ENCODE measurements at regions not wholly inside any gene's neighbourhood (a gene's known extent, or its start where the extent isn't known, plus 50 kb on each side); places are given as distances from the start of the nearest gene placed in this dataset.

- Histone ChIP-seq H4K20me1 (ENCODE audit: control insufficient read depth, insufficient read depth, low read length, poor library complexity, severe bottlenecking) (no peaks in the 10 kb centered on the region), H3K4me3 (ENCODE audit: control extremely low read depth in 1 of 5, extremely low read depth in 1 of 5, insufficient read depth in 1 of 5, low read depth in 2 of 5, low read length in 4 of 5) (no peak overlapping the region), H3K27me3 (replicated peaks in 1 of 4; ENCODE audit: control extremely low read depth in 1 of 4, control insufficient read depth in 3 of 4, insufficient read depth in 4 of 4, low read length in 3 of 4) (no peaks in the 10 kb centered on the region), H3K4me1 (ENCODE audit: control insufficient read depth in 2 of 2, insufficient read depth in 2 of 2, low read length in 2 of 2) (no peaks in the 10 kb centered on the region), H3K4me2 (replicated peaks; ENCODE audit: low read depth, low read length, poor library complexity, severe bottlenecking) (no peak overlapping the region), H3K27ac (ENCODE audit: low read length in 2 of 2) (no peak overlapping the region), H3K9ac (ENCODE audit: low read length) (no peak overlapping the region), H3K36me3 (replicated peaks in 1 of 2; ENCODE audit: control extremely low read depth in 1 of 2, control insufficient read depth in 1 of 2, extremely low read depth in 1 of 2, insufficient read depth in 2 of 2, low read length in 1 of 2) (no peaks in the 10 kb centered on the region), H3K9me3 (ENCODE audit: control extremely low read depth in 1 of 3, control insufficient read depth in 2 of 3, insufficient read depth in 1 of 3, low read length in 2 of 3) (peaks cover 0 to 5% (median 0%) of the 10 kb centered on the region in 3 donors), H3K79me2 (ENCODE audit: control insufficient read depth, insufficient read depth, low read length) (no peaks in the 10 kb centered on the region), H2AFZ (ENCODE audit: insufficient read depth, low read depth, low read length, poor library complexity, severe bottlenecking) (no peak overlapping the region)
- intact Hi-C loops (cut with micrococcal nuclease), result no loop called here
- peaks cover 2% of the 10 kb centered on the region for H3K9me3 Mint-ChIP-seq (ENCODE audit: insufficient read depth)
- no peak for DNase-seq
- H3K27ac Mint-ChIP-seq, result no peak overlapping the region
- peaks cover 5% of the 10 kb centered on the region for H3K27me3 Mint-ChIP-seq
- H3K4me1 Mint-ChIP-seq, result no peaks in the 10 kb centered on the region
- ChIA-PET POLR2A (no interaction called here), CTCF (no interaction called here)
- 100% methylated on average over 6 of the region's 7 CpGs for WGBS (ENCODE audit: insufficient coverage)
- TF ChIP-seq EZH2 (IDR thresholded peaks at IDR 0.05; ENCODE audit: borderline replicate concordance, insufficient read depth, low read depth, low read length, poor library complexity, severe bottlenecking) (no peak), CTCF (IDR thresholded peaks at IDR 0.05) (no peak)
- no peak for ATAC-seq (ENCODE audit: low read depth)
- no peak overlapping the region for H3K4me3 Mint-ChIP-seq
These were observed 346.6 kb downstream of the RPS6KC1 start for GRCh38 chr1:213397638-213398037.

GRCh38 chr1:213399695-213400094 lies 348.7 kb downstream of the RPS6KC1 start:
- WGBS (ENCODE audit: insufficient coverage), result 88% methylated on average over 9 of the region's 10 CpGs

More at GRCh38 chr1:213399695-213400094, 348.7 kb downstream of the RPS6KC1 start:
- Histone ChIP-seq H3K4me2 (replicated peaks; ENCODE audit: low read depth, low read length, poor library complexity, severe bottlenecking) (no peak overlapping the region), H2AFZ (ENCODE audit: insufficient read depth, low read depth, low read length, poor library complexity, severe bottlenecking) (no peak overlapping the region), H3K4me3 (ENCODE audit: control extremely low read depth in 1 of 5, extremely low read depth in 1 of 5, insufficient read depth in 1 of 5, low read depth in 2 of 5, low read length in 4 of 5) (no peak overlapping the region), H4K20me1 (ENCODE audit: control insufficient read depth, insufficient read depth, low read length, poor library complexity, severe bottlenecking) (no peaks in the 10 kb centered on the region), H3K9me3 (ENCODE audit: control extremely low read depth in 1 of 3, control insufficient read depth in 2 of 3, insufficient read depth in 1 of 3, low read length in 2 of 3) (peaks cover 0 to 5% (median 0%) of the 10 kb centered on the region in 3 donors), H3K27ac (ENCODE audit: low read length in 2 of 2) (no peak overlapping the region), H3K79me2 (ENCODE audit: control insufficient read depth, insufficient read depth, low read length) (no peaks in the 10 kb centered on the region), H3K4me1 (ENCODE audit: control insufficient read depth in 2 of 2, insufficient read depth in 2 of 2, low read length in 2 of 2) (no peaks in the 10 kb centered on the region), H3K36me3 (replicated peaks in 1 of 2; ENCODE audit: control extremely low read depth in 1 of 2, control insufficient read depth in 1 of 2, extremely low read depth in 1 of 2, insufficient read depth in 2 of 2, low read length in 1 of 2) (no peaks in the 10 kb centered on the region), H3K27me3 (replicated peaks in 1 of 4; ENCODE audit: control extremely low read depth in 1 of 4, control insufficient read depth in 3 of 4, insufficient read depth in 4 of 4, low read length in 3 of 4) (no peaks in the 10 kb centered on the region), H3K9ac (ENCODE audit: low read length) (no peak overlapping the region)
- H3K27ac Mint-ChIP-seq, result no peak overlapping the region
- peaks cover 6% of the 10 kb centered on the region for H3K27me3 Mint-ChIP-seq
- H3K4me1 Mint-ChIP-seq, result no peaks in the 10 kb centered on the region
- no peak for ATAC-seq (ENCODE audit: low read depth)
- no peak overlapping the region for H3K4me3 Mint-ChIP-seq
- POLR2A ChIA-PET, result no interaction called here
- intact Hi-C loops (cut with micrococcal nuclease), result no loop called here
- CTCF ChIA-PET, result no interaction called here
- TF ChIP-seq CTCF (IDR thresholded peaks at IDR 0.05) (no peak), EZH2 (IDR thresholded peaks at IDR 0.05; ENCODE audit: borderline replicate concordance, insufficient read depth, low read depth, low read length, poor library complexity, severe bottlenecking) (no peak)
- H3K9me3 Mint-ChIP-seq (ENCODE audit: insufficient read depth), result peaks cover 2% of the 10 kb centered on the region
- DNase-seq, result no peak

Data from B cell (primary cell).